Bone marrow (tissue), 2 donors: ENCODE measurements at regions not wholly inside any gene's neighbourhood (a gene's known extent, or its start where the extent isn't known, plus 50 kb on each side); places are given as distances from the start of the nearest gene placed in this dataset.
"Not testable (repeated sequence)": the region's sequence is repeated elsewhere in the genome, so short reads cannot be mapped to it uniquely, and the experiment has no call there.

Experiments
- DNase-seq, 2 donors: peaks; one replicate each; lab custom pipeline; 2025; lab: John Stamatoyannopoulos, UW

DNA sequence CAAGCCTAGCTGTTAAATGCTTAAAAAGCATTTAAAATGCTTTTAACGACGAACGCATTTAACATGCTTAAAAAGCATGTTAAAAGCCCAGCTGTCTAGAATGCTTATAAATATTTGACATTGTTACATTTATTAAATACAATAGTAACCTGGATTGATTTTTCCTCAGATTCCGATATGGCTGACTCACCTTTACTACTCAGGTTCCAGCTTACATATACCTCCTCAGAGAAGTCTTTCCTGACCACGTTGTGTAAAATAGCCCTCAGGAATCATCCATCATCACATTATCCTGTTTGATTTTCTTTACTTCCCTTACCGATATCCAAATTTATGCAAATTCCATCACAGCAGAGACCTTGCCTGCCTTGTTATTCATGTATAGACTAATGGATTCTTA, 51.4 kb downstream of the SLC41A2 start:
- DNase-seq, result no peak

GRCh38 chr12:104905446-104905845, 52.6 kb downstream of the SLC41A2 start:
- not testable (repeated sequence) for DNase-seq

GRCh38 chr12:104903648-104904423, 54.3 kb downstream of the SLC41A2 start:
- no peak for DNase-seq

GRCh38 chr12:104902125-104902524, 56.0 kb downstream of the SLC41A2 start:
- no peak for DNase-seq

GRCh38 chr12:104896710-104897109, 61.4 kb downstream of the SLC41A2 start:
- no peak for DNase-seq

DNA sequence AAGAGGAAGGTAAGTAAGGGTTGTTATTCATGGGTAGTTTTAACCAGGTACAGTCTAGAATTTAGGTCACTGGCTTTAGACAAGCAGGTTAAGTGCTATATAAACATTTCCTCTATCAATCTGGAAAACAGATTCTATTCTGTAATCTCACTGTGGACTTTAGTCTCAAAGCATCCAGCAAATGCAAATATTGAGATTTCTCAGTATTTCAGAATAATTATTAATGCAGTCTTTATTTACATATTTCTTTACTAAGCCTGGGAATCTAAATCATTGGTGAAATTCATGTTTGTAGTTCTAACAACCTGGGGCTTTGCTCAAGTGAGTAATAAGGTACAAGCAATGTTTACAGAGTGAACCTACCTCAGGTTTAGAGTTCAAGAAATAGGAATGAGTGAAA, 61.9 kb downstream of the SLC41A2 start:
- DNase-seq, result no peak

DNA sequence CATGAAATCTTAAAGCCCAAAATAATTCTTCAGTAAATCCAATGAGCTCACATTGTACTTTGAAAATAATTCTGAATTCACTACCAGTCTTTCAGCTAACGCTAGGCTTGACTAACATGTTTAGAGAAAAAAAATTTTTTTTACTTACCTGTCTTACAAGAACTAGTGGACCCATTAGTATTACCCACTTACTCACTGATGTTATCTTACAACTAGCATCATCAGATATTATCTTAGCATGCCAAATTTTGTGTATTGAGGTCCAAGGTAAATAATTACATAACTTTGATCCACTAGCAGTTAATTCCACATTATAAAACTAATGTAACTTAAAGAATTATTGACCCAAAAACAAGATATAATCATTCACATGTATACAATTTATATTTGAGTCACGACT, 62.7 kb downstream of the SLC41A2 start:
- no peak for DNase-seq

DNA sequence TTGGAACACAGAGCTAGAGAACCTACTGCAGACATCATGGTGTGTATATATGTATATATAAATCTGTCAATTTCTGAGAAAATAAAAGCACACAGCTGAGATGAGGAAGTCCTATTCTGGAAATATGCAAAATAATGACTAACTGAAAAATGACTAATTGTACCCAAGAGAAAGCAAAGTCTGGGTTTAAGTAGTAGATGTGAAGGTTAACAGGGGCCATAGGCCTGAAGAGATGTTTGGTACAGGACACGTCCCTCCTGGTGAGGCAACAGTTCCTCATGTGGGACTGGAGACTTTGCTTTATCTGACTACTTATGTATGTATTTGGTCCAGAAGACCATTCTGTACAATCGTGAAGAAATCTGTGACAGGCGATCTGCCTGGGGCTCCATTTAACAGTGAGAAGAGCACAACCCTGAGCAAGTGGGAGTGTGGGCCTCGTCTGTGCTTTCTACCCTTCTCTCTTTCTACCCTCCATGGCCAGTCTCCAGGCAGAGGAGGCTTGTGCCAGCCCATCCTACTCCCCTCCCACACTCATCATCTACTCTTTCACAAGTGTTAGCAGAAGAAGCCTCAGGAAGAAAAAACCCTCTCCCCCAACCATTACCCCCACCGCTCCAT, 67.5 kb downstream of the SLC41A2 start:
- peak in 1 of 2 donors; percentile 6 for DNase-seq

GRCh38 chr12:104889735-104890134, 68.4 kb downstream of the SLC41A2 start:
- no peak for DNase-seq

DNA sequence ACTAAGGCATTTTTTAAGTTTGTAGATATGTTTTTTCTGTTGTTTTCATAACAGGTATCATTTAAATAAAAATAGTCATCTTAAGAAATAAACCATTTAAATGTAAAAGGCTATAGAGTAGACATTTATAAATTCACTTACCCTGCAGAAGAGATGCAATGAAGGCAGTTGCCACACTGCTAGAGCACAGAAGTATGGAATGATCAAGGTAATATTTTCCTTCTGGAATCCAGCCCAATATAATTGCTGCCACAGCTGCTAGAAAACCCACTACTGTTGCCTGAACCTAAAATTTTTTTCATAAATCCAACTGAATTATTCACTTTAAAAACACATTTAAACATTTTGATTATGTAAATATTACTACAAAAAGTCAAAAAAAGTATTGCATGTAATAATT, 69.2 kb downstream of the SLC41A2 start:
- DNase-seq, result no peak

DNA sequence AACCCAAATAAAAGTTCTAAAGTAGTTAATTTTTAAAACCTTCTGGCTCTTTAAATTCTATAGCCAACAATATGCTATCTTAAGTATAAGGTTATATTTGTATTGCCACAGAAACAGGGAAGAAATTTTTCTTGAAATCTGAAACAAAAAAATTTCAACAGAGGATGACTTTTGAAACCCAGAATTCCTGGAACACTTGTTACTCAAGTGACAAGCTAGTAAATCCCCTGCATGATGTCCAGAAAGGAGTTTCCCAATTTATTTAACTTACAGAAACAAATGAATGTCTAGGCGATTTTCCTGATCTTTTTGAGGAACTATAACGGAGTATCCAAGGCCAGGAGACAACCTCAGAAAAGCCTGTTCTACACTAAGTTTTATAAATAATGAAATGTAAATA, 69.6 kb downstream of the SLC41A2 start:
- no peak for DNase-seq

DNA sequence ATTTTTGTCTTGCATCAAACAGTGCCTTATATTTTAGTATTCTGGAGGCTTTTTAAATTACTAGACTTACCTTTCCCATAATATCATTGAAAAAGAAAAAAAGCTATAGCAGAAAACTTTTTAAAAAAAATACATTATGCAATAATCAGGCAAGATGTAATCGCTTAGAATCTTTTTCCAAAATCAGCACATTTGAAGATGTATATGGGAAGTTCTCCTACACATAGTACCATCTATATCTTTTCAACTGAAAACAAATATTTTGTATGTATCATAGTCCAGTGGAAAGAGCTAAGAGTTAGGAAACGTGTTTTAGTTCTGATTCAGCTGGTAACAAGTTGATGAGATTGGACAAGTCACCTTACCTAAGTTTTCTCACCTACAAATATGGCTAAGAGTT, 70.6 kb downstream of the SLC41A2 start:
- DNase-seq, result no peak

DNA sequence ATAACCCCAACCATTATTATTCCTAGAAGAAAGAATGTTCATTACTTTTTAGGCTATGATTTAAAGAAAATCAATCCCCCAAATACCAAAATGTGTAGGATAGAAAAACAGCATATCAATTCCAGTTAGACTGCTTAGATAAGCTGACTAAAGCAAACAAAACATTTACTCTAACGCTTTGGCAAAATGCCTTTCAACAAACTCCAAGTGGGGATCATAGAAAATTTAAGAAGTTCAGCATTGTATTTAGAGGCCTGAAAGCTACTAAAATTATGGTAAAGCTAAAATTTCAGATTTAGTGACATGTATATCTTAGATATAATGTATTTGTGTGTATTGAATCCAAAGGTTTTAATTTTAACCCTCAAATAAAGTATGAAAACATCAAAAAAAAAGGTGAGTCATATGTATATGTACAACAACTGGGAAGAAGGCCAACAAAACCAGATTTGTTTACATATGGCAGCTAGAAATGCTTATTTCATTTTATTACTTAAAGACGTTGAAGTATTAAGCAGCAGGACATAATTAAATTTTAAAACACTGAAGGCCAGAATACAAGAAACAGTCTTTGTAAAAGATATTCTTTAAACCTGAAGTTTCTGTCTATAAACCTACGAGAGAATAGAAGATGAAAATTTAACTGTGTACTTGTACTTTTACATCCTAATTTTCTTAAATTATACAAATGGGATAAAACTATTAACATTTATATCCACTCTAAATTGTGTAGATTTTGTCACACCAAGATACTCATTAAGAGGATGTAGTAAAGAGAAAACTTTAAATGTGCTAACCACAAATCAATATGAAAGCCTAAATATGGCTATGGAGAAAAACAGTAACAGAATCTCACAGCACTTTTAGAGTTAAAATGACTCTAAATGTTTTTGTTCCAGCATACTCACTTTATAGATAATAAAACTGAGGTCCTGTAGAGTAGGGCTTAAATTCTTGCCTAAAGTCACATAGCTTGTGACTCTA, 71.4 kb downstream of the SLC41A2 start:
- no peak for DNase-seq

DNA sequence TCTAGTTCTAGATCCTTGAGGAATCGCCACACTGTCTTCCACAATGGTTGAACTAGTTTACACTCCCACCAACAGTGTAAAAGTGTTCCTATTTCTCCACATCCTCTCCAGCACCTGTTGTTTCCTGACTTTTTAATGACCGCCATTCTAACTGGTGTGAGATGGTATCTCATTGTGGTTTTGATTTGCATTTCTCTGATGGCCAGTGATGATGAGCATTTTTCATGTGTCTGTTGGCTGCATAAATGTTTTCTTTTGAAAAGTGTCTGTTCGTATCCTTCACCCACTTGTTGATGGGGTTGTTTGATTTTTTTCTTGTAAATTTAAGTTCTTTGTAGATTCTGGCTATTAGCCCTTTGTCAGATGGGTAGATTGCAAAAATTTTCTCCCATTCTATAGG, 79.2 kb downstream of the SLC41A2 start:
- DNase-seq, result not testable (repeated sequence)

DNA sequence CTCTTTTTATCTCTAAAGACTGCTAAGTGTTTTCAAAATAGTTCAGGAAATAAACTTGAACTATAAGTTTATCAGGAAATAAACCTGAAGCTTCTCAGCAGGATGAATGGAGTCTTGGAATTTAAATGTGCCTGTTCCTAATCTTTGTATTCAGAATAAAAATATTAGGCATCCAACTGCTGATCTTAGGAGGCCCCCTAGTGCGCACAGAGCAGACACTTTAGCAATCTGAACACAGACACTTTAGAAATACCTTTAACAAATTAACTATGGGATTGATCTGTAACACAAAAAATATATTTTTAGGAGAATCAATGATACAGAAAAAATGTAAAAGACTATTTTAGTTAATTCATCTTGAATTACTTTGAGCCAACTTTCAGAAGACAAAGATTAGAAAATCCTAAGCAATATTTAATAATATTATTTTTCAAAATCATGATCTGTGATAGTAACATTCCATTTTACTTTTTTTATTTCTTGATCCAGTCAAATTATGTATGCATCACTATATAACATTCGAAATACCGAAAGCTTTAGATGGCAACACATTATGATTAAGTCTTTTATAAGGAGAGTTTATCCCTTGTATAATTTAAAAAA, 80.9 kb downstream of the SLC41A2 start:
- DNase-seq, result peak in 1 of 2 donors; percentile 64

DNA sequence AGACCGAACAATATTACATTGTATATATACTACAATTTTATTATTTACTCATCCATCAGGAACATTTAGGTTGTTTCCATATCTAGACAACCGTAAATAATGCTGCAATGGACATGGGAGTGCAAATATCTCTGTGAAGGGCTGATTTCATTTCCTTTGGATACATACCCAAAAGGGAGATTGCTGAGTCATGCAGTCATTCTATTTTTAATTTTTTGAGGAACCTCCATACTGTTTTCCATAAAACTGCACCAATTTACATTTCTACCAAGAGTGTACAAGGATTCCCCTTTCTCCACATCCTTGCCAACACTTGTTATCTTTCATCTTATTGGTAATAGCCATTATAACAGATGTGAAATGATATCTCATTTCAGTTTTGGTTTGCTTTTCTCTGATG, 84.7 kb downstream of the SLC41A2 start:
- no peak for DNase-seq

DNA sequence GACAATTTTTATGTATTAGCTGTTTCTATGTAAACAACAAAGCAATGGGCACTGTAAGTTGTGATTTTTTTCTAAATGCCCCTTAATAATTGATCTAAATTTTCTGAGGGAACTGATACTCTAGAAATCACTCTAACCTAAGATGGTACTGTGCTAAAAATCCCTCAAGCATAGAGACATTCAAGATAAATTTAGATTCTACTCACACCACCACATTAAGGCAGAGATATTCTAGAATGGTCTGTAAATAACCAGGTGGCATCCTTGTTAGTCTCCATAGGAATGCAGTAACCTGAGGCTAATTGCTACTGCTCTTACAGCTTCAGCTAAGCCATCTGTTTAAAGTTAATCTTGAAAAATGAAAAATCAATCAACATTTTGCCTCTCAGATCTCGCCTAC, 87.3 kb downstream of the SLC41A2 start:
- DNase-seq, result no peak

DNA sequence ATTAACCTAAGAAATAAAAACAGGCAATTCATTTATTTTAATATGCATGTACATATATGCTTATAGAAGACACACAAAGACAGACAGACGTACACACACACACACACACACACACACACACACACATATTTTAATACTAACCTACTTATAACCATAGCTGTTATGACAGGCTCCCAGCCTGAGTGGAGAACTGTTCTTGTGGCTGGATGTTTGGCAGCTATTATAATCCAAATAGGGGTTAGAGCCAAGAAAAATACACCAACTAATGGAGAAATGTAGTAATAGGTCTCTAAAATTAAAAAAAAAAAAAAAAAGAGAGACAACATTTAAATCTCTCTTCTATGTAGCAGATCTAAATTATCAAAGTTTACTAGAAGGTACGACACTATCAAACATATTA, 91.8 kb downstream of the SLC41A2 start:
- DNase-seq, result no peak

DNA sequence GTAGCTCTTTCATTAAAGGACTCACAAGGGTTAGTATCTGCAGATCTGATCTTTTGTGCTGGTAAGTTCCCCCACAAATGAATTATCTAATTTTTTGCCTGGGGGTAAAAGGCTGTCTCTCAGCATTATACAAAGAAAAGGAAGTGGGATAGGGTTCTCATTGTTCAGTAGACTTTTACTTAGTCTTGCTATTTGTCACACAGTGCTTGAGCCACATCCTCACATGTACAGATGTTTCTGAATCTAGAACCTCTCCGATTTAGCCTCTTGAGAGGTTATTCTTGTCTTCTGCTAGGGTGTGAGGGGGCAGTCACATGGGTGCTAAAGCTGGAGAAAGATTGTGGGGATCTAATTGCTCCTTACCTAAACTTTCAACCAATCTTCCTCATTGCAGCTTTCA, 93.0 kb downstream of the SLC41A2 start:
- peak in 1 of 2 donors; percentile 22 for DNase-seq

DNA sequence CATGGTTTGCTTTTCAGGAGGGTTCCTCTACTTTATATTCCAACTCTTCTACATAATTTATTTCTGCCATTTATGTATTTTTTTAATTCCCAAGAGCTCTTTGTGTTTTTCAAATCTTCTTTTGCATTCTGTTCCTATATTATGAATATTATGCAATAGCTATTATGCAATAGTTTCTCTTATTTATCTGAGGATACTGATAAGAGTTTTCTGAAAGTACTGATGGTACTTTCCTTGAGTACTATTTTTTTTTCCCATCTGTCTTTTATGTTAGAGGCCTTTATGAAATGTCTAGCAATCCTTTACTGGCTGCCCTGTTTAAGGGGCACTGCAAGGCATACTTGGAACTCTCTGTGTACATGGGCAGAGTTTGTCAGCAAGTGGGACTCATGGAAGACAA, 93.4 kb downstream of the SLC41A2 start:
- DNase-seq, result no peak

DNA sequence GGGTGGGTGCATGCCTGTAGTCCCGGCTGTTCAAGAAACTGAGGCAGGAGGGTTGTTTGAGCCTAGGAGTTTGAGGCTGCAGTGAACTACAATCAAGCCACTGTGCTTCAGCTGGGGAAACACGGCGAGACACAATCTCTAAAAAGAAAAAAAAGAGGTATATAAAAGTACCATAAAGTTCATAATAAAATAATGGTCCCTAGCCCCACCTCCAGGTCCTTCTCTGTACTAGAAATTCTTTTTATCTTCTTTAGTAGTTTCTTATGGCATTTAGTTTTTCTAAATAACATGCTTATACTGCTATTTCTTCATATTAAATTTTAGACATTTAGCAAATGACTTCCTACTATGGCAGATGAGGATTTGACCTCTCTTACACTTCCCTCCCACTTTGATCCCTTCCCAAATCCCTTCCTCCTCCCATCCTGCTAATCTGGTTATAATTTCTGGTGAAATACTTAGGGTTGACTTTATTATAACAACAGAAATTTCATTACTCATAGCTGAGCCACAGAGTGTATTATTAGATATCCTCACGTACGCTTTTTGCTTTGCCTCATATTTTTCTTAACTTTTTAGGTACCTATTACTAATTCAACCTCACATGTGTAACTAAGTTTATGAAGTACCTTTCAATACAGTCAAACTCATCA, 94.7 kb downstream of the SLC41A2 start:
- no peak for DNase-seq
